GM23338 (cell line): ENCODE measurements at regions not wholly inside any gene's neighbourhood (a gene's known extent, or its start where the extent isn't known, plus 50 kb on each side); places are given as distances from the start of the nearest gene placed in this dataset.

Experiments used
- ATAC-seq: fragments of 200-7000 bp; cut with Tn5 transposase; 3 replicates; pipeline ENCODE4 v1.9.1; 2020
- DNase-seq: peaks from one replicate; pipeline ENCODE4 v3.0.0-alpha.2; 2015; ENCODE audit warnings: low spot score
- H2AFZ ChIP-seq: fragments of 200-600 bp; sonication (generic); 2 replicates; pipeline ENCODE4 v1.8.0; 2016; ENCODE audit warnings: antibody characterized with exemption, mild to moderate bottlenecking, moderate library complexity
- H3F3A ChIP-seq: fragments of 200-600 bp; sonication (generic); replicated peaks from 2 replicates; pipeline ENCODE4 v1.8.0; 2017; ENCODE audit warnings: antibody characterized with exemption, mixed run types, low read depth
- H3K27ac ChIP-seq: fragments of 200-600 bp; sonication (generic); 2 replicates; pipeline ENCODE4 v1.6.1; 2016; ENCODE audit warnings: low read depth
- H3K27me3 ChIP-seq: fragments of 200-600 bp; sonication (generic); 2 replicates; pipeline ENCODE4 v1.8.0; 2016; ENCODE audit warnings: mild to moderate bottlenecking, mixed run types, moderate library complexity; ENCODE audit not compliant: insufficient read depth
- H3K36me3 ChIP-seq: fragments of 200-600 bp; sonication (generic); 2 replicates; pipeline ENCODE4 v1.8.0; 2016; ENCODE audit warnings: mild to moderate bottlenecking; ENCODE audit not compliant: insufficient read depth
- H3K4me1 ChIP-seq: fragments of 200-600 bp; sonication (generic); 2 replicates; pipeline ENCODE4 v1.8.0; 2016; ENCODE audit warnings: mild to moderate bottlenecking, moderate library complexity; ENCODE audit not compliant: insufficient read depth
- H3K4me2 ChIP-seq: fragments of 200-600 bp; sonication (generic); 2 replicates; pipeline ENCODE4 v1.7.1; 2017; ENCODE audit warnings: mixed run types
- H3K4me3 ChIP-seq: fragments of 200-600 bp; sonication (generic); 2 replicates; pipeline ENCODE4 v1.6.1; 2016; ENCODE audit warnings: mixed run types
- H3K79me2 ChIP-seq: fragments of 200-600 bp; sonication (generic); replicated peaks from 2 replicates; pipeline ENCODE4 v1.8.0; 2017; ENCODE audit warnings: mild to moderate bottlenecking; ENCODE audit not compliant: insufficient read depth
- H3K9me2 ChIP-seq: fragments of 200-600 bp; sonication (generic); 2 replicates; pipeline ENCODE4 v1.8.0; 2017; ENCODE audit not compliant: insufficient read depth
- H4K20me1 ChIP-seq: fragments of 200-600 bp; sonication (generic); replicated peaks from 2 replicates; pipeline ENCODE4 v1.8.0; 2017; ENCODE audit warnings: mild to moderate bottlenecking; ENCODE audit not compliant: insufficient read depth
- H3K27ac Mint-ChIP-seq: 2 replicates; pipeline ENCODE4 v1.8.0; 2020; ENCODE audit warnings: inconsistent platforms, mild to moderate bottlenecking, moderate library complexity, mixed read lengths
- H3K27me3 Mint-ChIP-seq: 3 replicates; pipeline ENCODE4 v1.8.0; 2022; ENCODE audit warnings: low read depth, mild to moderate bottlenecking, moderate library complexity, mixed read lengths, inconsistent platforms; ENCODE audit not compliant: insufficient read depth, poor library complexity
- H3K36me3 Mint-ChIP-seq: 3 replicates; pipeline ENCODE4 v1.8.0; 2021; ENCODE audit warnings: low read depth, mild to moderate bottlenecking, inconsistent platforms, moderate library complexity, mixed read lengths
- H3K4me1 Mint-ChIP-seq: 3 replicates; pipeline ENCODE4 v1.8.0; 2020; ENCODE audit warnings: mild to moderate bottlenecking, inconsistent platforms, mixed read lengths
- H3K4me3 Mint-ChIP-seq: 3 replicates; pipeline ENCODE4 v1.8.0; 2021; ENCODE audit warnings: moderate library complexity, mild to moderate bottlenecking, inconsistent platforms, mixed read lengths
- H3K9me3 Mint-ChIP-seq: 3 replicates; pipeline ENCODE4 v1.8.0; 2020; ENCODE audit warnings: moderate library complexity, mild to moderate bottlenecking, inconsistent platforms, mixed read lengths
- CREB1 ChIP-seq: fragments of 250-450 bp; sonication (Bioruptor Pico); IDR thresholded peaks from 2 replicates; pipeline ENCODE4 v1.5.0; 2020; ENCODE audit warnings: low read depth, mild to moderate bottlenecking, moderate library complexity
- CTCF ChIP-seq, 2 experiments: fragments of 200-600 bp in 1 of 2; sonication (generic) in 1 of 2; conservative IDR thresholded peaks; 2 replicates each; pipeline versions ENCODE4 v1.5.1 to v1.6.1; 2016 to 2017; ENCODE audit warnings: antibody characterized with exemption in 2 of 2, low read depth in 2 of 2, mild to moderate bottlenecking in 2 of 2, moderate library complexity in 1 of 2
- ETS1 ChIP-seq: IDR thresholded peaks from 2 replicates; pipeline ENCODE4 v1.6.1; 2016; ENCODE audit warnings: antibody characterized with exemption
- EZH2 ChIP-seq: fragments of 200-600 bp; sonication (generic); IDR thresholded peaks from one replicate; pipeline ENCODE4 v1.8.0; 2017; ENCODE audit warnings: antibody characterized with exemption, mild to moderate bottlenecking, low read depth; ENCODE audit not compliant: unreplicated experiment
- EZH2phosphoT487 ChIP-seq: fragments of 200-600 bp; sonication (generic); IDR thresholded peaks from one replicate; pipeline ENCODE4 v1.8.1; 2018; ENCODE audit warnings: antibody characterized with exemption; ENCODE audit not compliant: unreplicated experiment
- JUNB ChIP-seq: IDR thresholded peaks from one replicate; pipeline ENCODE4 v1.6.1; 2016; ENCODE audit warnings: antibody characterized with exemption; ENCODE audit not compliant: unreplicated experiment
- NANOG ChIP-seq: IDR thresholded peaks from 2 replicates; pipeline ENCODE4 v1.6.1; 2016; ENCODE audit warnings: antibody characterized with exemption, borderline replicate concordance
- POLR2AphosphoS5 ChIP-seq: IDR thresholded peaks from 2 replicates; pipeline ENCODE4 v1.6.1; 2016; ENCODE audit warnings: antibody characterized with exemption, low read depth
- REST ChIP-seq: IDR thresholded peaks from one replicate; pipeline ENCODE4 v1.6.1; 2018; ENCODE audit warnings: antibody characterized with exemption; ENCODE audit not compliant: unreplicated experiment
- STAT1 ChIP-seq: IDR thresholded peaks from one replicate; pipeline ENCODE4 v1.6.1; 2016; ENCODE audit warnings: antibody characterized with exemption; ENCODE audit not compliant: unreplicated experiment
- ZNF114 ChIP-seq: fragments of 250-450 bp; sonication (Bioruptor Pico); IDR thresholded peaks from 2 replicates; pipeline ENCODE4 v1.5.0; 2020; ENCODE audit warnings: mild to moderate bottlenecking, moderate library complexity
- ZNF331 ChIP-seq: fragments of 250-450 bp; sonication (Bioruptor Pico); IDR thresholded peaks from 2 replicates; pipeline ENCODE4 v1.5.0; 2020; ENCODE audit warnings: low read depth, mild to moderate bottlenecking, moderate library complexity
- TF ChIP-seq, protein P1 (sequence below): fragments of 250-450 bp; sonication (Bioruptor Pico); IDR thresholded peaks from 2 replicates; pipeline ENCODE4 v1.5.0; 2020; ENCODE audit warnings: mild to moderate bottlenecking, moderate library complexity

GRCh38 chr5:167247816-167248215 is 1043.6 kb upstream of the WWC1 start:
- no peaks in the 10 kb centered on the region for H3K36me3 ChIP-seq
- no peaks in the 10 kb centered on the region for H3K9me3 Mint-ChIP-seq
- H3F3A ChIP-seq: no peaks in the 10 kb centered on the region
- H3K9me2 ChIP-seq: no peaks in the 10 kb centered on the region
- no peaks in the 10 kb centered on the region for H3K4me1 ChIP-seq
- ATAC-seq: no peak
- no peak overlapping the region for H2AFZ ChIP-seq
- H3K36me3 Mint-ChIP-seq: no peaks in the 10 kb centered on the region
- H3K4me3 Mint-ChIP-seq: no peak overlapping the region
- no peaks in the 10 kb centered on the region for H4K20me1 ChIP-seq
- no peak overlapping the region for H3K27ac Mint-ChIP-seq
- peaks cover 9% of the 10 kb centered on the region for H3K4me1 Mint-ChIP-seq
- H3K27ac ChIP-seq: no peak overlapping the region
- H3K27me3 ChIP-seq: no peaks in the 10 kb centered on the region
- TF ChIP-seq EZH2phosphoT487 (no peak), CTCF (conservative IDR thresholded peaks at IDR 0.05; ENCODE audit: low read depth in 2 of 2) (no peak), NANOG (no peak), EZH2 (no peak), JUNB (no peak), ETS1 (no peak), ZNF331 (CRISPR knock-in tag) (no peak), REST (no peak), CREB1 (CRISPR knock-in tag) (no peak), POLR2AphosphoS5 (no peak), STAT1 (no peak), ZNF114 (CRISPR knock-in tag) (no peak)
- TF ChIP-seq, protein P1, sequence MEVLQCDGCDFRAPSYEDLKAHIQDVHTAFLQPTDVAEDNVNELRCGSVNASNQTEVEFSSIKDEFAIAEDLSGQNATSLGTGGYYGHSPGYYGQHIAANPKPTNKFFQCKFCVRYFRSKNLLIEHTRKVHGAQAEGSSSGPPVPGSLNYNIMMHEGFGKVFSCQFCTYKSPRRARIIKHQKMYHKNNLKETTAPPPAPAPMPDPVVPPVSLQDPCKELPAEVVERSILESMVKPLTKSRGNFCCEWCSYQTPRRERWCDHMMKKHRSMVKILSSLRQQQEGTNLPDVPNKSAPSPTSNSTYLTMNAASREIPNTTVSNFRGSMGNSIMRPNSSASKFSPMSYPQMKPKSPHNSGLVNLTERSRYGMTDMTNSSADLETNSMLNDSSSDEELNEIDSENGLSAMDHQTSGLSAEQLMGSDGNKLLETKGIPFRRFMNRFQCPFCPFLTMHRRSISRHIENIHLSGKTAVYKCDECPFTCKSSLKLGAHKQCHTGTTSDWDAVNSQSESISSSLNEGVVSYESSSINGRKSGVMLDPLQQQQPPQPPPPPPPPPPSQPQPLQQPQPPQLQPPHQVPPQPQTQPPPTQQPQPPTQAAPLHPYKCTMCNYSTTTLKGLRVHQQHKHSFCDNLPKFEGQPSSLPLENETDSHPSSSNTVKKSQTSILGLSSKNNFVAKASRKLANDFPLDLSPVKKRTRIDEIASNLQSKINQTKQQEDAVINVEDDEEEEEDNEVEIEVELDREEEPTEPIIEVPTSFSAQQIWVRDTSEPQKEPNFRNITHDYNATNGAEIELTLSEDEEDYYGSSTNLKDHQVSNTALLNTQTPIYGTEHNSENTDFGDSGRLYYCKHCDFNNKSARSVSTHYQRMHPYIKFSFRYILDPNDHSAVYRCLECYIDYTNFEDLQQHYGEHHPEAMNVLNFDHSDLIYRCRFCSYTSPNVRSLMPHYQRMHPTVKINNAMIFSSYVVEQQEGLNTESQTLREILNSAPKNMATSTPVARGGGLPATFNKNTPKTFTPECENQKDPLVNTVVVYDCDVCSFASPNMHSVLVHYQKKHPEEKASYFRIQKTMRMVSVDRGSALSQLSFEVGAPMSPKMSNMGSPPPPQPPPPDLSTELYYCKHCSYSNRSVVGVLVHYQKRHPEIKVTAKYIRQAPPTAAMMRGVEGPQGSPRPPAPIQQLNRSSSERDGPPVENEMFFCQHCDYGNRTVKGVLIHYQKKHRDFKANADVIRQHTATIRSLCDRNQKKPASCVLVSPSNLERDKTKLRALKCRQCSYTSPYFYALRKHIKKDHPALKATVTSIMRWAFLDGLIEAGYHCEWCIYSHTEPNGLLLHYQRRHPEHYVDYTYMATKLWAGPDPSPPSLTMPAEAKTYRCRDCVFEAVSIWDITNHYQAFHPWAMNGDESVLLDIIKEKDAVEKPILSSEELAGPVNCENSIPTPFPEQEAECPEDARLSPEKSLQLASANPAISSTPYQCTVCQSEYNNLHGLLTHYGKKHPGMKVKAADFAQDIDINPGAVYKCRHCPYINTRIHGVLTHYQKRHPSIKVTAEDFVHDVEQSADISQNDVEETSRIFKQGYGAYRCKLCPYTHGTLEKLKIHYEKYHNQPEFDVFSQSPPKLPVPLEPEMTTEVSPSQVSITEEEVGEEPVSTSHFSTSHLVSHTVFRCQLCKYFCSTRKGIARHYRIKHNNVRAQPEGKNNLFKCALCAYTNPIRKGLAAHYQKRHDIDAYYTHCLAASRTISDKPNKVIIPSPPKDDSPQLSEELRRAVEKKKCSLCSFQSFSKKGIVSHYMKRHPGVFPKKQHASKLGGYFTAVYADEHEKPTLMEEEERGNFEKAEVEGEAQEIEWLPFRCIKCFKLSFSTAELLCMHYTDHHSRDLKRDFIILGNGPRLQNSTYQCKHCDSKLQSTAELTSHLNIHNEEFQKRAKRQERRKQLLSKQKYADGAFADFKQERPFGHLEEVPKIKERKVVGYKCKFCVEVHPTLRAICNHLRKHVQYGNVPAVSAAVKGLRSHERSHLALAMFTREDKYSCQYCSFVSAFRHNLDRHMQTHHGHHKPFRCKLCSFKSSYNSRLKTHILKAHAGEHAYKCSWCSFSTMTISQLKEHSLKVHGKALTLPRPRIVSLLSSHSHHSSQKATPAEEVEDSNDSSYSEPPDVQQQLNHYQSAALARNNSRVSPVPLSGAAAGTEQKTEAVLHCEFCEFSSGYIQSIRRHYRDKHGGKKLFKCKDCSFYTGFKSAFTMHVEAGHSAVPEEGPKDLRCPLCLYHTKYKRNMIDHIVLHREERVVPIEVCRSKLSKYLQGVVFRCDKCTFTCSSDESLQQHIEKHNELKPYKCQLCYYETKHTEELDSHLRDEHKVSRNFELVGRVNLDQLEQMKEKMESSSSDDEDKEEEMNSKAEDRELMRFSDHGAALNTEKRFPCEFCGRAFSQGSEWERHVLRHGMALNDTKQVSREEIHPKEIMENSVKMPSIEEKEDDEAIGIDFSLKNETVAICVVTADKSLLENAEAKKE: no peak
- no peak overlapping the region for H3K4me2 ChIP-seq
- H3K27me3 Mint-ChIP-seq: no peaks in the 10 kb centered on the region
- DNase-seq: no peak
- no peak overlapping the region for H3K4me3 ChIP-seq
- no peaks in the 10 kb centered on the region for H3K79me2 ChIP-seq
